ENCODE measurements at regions not wholly inside any gene's neighbourhood (a gene's known extent, or its start where the extent isn't known, plus 50 kb on each side); places are given as distances from the start of the nearest gene placed in this dataset.
A peak's percentile ranks its signal among the peaks of the same experiment; 100 is the strongest.

DNA sequence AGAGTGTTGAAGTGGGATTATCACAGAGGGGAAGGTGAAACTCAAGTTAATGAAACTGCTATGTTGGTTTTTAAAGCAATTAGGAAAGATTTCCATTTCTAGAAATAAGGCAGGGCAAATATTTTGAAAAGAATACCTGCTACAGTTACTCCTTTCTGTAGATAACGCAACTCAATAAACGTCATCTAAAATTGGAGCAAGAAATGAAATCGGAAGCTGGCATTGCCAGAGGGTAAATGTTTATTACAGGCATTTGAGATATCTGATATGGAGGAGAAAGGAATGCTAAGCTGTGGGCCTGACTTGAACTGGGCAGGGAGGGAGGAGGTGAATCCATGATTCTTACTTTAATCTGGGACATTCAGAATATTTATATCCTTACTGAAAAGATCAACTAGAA, 217.0 kb upstream of the ADARB2 start:
- no peaks in the 10 kb centered on the region for H3K79me1 ChIP-seq (ENCODE audit: low read depth, low read length)
- H3K18ac ChIP-seq (ENCODE audit: low read length), result no peak overlapping the region
- H2BK5ac ChIP-seq (ENCODE audit: low read length), result no peak overlapping the region
- no peak overlapping the region for H2BK15ac ChIP-seq (ENCODE audit: low read length)
- H2BK120ac ChIP-seq (ENCODE audit: low read depth, low read length), result no peak overlapping the region
- no peak overlapping the region for H3K9ac ChIP-seq (ENCODE audit: low read depth, low read length, poor library complexity)
- H3K14ac ChIP-seq (ENCODE audit: low read length), result no peak overlapping the region
- no peak for DNase-seq (ENCODE audit: low spot score)
- H3K9me3 ChIP-seq (replicated peaks in 1 of 2; ENCODE audit: control insufficient read depth in 2 of 2, insufficient read depth in 1 of 2, low read depth in 1 of 2, low read length in 2 of 2), result no peaks in the 10 kb centered on the region
- no peaks in the 10 kb centered on the region for H3K27me3 ChIP-seq (ENCODE audit: control insufficient read depth in 3 of 3, insufficient read depth in 3 of 3, low read depth in 1 of 3, low read length in 3 of 3)
- H2AFZ ChIP-seq (ENCODE audit: low read length), result no peak overlapping the region
- H3K4ac ChIP-seq (ENCODE audit: low read length), result no peak overlapping the region
- H3K23ac ChIP-seq (ENCODE audit: low read depth, low read length, poor library complexity), result no peak overlapping the region
- no peak overlapping the region for H2AK5ac ChIP-seq (ENCODE audit: low read depth, low read length)
- no peaks in the 10 kb centered on the region for H3K36me3 ChIP-seq (replicated peaks in 1 of 2; ENCODE audit: control insufficient read depth in 2 of 2, insufficient read depth in 2 of 2, low read length in 2 of 2)
- no peak overlapping the region for H3K4me3 ChIP-seq (ENCODE audit: low read length in 2 of 2)
- H3K27ac ChIP-seq (replicated peaks; ENCODE audit: low read length), result no peak overlapping the region
- no CpG with 5 or more reads among the region's 3 CpGs for WGBS, 2 donors (ENCODE audit: extremely low coverage in 2 of 2, insufficient read length in 2 of 2, insufficient replicate concordance in 1 of 2)
- no peaks in the 10 kb centered on the region for H3K4me1 ChIP-seq (ENCODE audit: control insufficient read depth in 2 of 2, insufficient read depth in 1 of 2, low read depth in 1 of 2, low read length in 2 of 2)
- no peak overlapping the region for H2BK12ac ChIP-seq (ENCODE audit: low read length)
- H3K4me2 ChIP-seq (ENCODE audit: insufficient read depth, low read length, poor library complexity, severe bottlenecking), result no peak overlapping the region
- no peak overlapping the region for H4K91ac ChIP-seq (ENCODE audit: low read depth, low read length, poor library complexity)
- H4K8ac ChIP-seq (ENCODE audit: low read depth, low read length), result no peak overlapping the region

DNA sequence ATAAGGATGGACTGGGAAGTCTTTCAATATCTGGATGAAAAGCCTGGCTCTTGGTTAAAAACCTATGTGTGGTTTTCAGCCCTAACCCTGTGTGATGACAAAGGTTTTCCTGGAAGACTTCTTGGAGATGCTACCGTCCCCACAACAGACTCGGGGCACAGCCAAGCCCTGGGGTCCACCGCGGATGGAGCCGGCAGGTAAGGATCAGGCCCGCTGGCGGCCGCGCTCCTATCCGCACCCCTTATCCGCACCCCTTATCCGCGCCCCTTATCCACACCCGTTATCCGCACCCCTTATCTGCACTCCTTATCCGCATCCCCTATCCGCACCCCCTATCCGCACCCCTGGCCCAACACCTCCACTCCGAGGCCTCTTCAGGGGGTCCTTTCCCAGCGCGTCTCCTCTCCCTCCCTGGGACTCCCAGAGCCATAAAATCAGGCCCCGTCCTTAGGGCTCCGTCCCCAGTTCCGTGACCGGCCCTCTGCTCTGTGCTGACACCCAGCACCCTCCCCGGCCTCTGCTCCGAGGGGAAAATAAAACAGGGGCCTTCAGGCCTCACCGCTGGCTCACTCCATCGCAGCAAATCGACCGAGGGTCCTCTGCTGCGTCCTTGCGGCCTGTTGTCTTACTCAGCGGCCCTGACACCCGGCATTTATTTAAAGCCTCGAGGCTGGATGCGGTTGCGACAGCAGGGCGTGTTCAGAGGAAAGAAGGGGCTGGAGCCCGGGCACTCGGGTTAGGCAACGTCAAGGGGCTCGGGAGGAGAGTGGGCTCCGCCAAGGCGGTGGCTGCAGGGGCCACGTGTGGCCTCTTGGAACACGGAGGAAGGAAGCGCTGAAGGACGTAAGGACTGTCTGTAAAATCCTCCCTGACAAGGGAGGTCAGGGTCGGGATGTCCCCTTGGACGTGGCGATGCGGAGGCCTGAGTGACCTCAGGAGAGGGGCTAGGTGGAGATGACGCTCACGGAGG, 215.1 kb upstream of the ADARB2 start:
- Histone ChIP-seq H2AK5ac (ENCODE audit: low read depth, low read length) (peak overlapping the region; percentile 93), H3K9ac (ENCODE audit: low read depth, low read length, poor library complexity) (no peak overlapping the region), H3K14ac (ENCODE audit: low read length) (no peak overlapping the region), H3K79me1 (ENCODE audit: low read depth, low read length) (no peaks in the 10 kb centered on the region), H2BK12ac (ENCODE audit: low read length) (no peak overlapping the region), H3K4me3 (ENCODE audit: low read length in 2 of 2) (no peak overlapping the region), H2BK120ac (ENCODE audit: low read depth, low read length) (no peak overlapping the region), H4K8ac (ENCODE audit: low read depth, low read length) (no peak overlapping the region), H3K4ac (ENCODE audit: low read length) (no peak overlapping the region), H3K4me2 (ENCODE audit: insufficient read depth, low read length, poor library complexity, severe bottlenecking) (no peak overlapping the region), H2AFZ (ENCODE audit: low read length) (no peak overlapping the region), H3K27ac (replicated peaks; ENCODE audit: low read length) (no peak overlapping the region), H4K91ac (ENCODE audit: low read depth, low read length, poor library complexity) (no peak overlapping the region), H3K9me3 (replicated peaks in 1 of 2; ENCODE audit: control insufficient read depth in 2 of 2, insufficient read depth in 1 of 2, low read depth in 1 of 2, low read length in 2 of 2) (no peaks in the 10 kb centered on the region), H2BK5ac (ENCODE audit: low read length) (no peak overlapping the region), H2BK15ac (ENCODE audit: low read length) (no peak overlapping the region), H3K27me3 (ENCODE audit: control insufficient read depth in 3 of 3, insufficient read depth in 3 of 3, low read depth in 1 of 3, low read length in 3 of 3) (no peaks in the 10 kb centered on the region), H3K23ac (ENCODE audit: low read depth, low read length, poor library complexity) (no peak overlapping the region), H3K36me3 (replicated peaks in 1 of 2; ENCODE audit: control insufficient read depth in 2 of 2, insufficient read depth in 2 of 2, low read length in 2 of 2) (no peaks in the 10 kb centered on the region), H3K4me1 (ENCODE audit: control insufficient read depth in 2 of 2, insufficient read depth in 1 of 2, low read depth in 1 of 2, low read length in 2 of 2) (no peaks in the 10 kb centered on the region), H3K18ac (ENCODE audit: low read length) (peak overlapping the region; percentile 38)
- DNase-seq (ENCODE audit: low spot score), result no peak
- 100% methylated on average over 5 of the region's 55 CpGs; no CpG with 5 or more reads in 1 of the 2 donors for WGBS, 2 donors (ENCODE audit: extremely low coverage in 2 of 2, insufficient read length in 2 of 2, insufficient replicate concordance in 1 of 2)

DNA sequence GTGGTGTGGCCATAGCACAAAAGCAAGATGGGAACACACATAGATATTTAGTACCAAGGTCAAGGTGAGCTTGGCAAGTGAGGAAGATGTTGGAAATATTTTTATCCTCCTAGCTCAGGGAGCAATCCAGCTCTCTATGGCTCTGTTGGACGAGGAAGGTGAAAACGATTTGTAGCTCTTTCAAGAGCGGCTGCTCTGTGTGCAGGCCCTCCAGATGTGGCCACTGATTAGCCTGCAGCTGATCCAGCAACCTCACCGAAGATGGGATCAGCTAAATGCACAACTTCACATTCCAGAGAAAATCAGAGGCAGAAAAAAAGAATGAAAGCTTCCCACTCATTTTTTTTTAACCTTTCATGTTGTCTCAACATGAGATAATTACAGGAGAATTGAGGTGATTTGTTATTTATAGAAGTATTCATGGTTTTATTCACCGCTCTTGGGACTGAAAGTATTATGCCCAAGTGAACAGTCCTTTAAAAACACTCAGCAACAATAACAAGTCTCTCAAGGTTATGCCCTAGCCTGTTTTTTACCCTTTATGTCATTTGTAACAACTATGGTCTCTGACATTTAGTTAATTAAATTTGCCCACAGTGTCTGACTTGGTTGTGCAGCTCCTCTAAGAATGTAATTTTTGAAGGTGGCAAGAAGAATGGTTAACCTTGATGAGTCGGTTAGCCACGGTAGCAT, 213.6 kb upstream of the ADARB2 start:
- no peak overlapping the region for H3K4ac ChIP-seq (ENCODE audit: low read length)
- no peak overlapping the region for H2BK15ac ChIP-seq (ENCODE audit: low read length)
- H3K18ac ChIP-seq (ENCODE audit: low read length), result no peak overlapping the region
- H3K36me3 ChIP-seq (replicated peaks in 1 of 2; ENCODE audit: control insufficient read depth in 2 of 2, insufficient read depth in 2 of 2, low read length in 2 of 2), result no peaks in the 10 kb centered on the region
- H3K79me1 ChIP-seq (ENCODE audit: low read depth, low read length), result no peaks in the 10 kb centered on the region
- no peak overlapping the region for H3K4me2 ChIP-seq (ENCODE audit: insufficient read depth, low read length, poor library complexity, severe bottlenecking)
- WGBS, 2 donors (ENCODE audit: extremely low coverage in 2 of 2, insufficient read length in 2 of 2, insufficient replicate concordance in 1 of 2), result no CpG with 5 or more reads among the region's 7 CpGs
- no peak overlapping the region for H2AFZ ChIP-seq (ENCODE audit: low read length)
- H3K4me3 ChIP-seq (ENCODE audit: low read length in 2 of 2), result no peak overlapping the region
- no peaks in the 10 kb centered on the region for H3K27me3 ChIP-seq (ENCODE audit: control insufficient read depth in 3 of 3, insufficient read depth in 3 of 3, low read depth in 1 of 3, low read length in 3 of 3)
- no peaks in the 10 kb centered on the region for H3K9me3 ChIP-seq (replicated peaks in 1 of 2; ENCODE audit: control insufficient read depth in 2 of 2, insufficient read depth in 1 of 2, low read depth in 1 of 2, low read length in 2 of 2)
- H4K8ac ChIP-seq (ENCODE audit: low read depth, low read length), result no peak overlapping the region
- no peak overlapping the region for H3K14ac ChIP-seq (ENCODE audit: low read length)
- H2BK120ac ChIP-seq (ENCODE audit: low read depth, low read length), result no peak overlapping the region
- H2BK12ac ChIP-seq (ENCODE audit: low read length), result no peak overlapping the region
- H3K4me1 ChIP-seq (ENCODE audit: control insufficient read depth in 2 of 2, insufficient read depth in 1 of 2, low read depth in 1 of 2, low read length in 2 of 2), result no peaks in the 10 kb centered on the region
- H3K23ac ChIP-seq (ENCODE audit: low read depth, low read length, poor library complexity), result no peak overlapping the region
- H4K91ac ChIP-seq (ENCODE audit: low read depth, low read length, poor library complexity), result peak overlapping the region; percentile 0
- H3K27ac ChIP-seq (replicated peaks; ENCODE audit: low read length), result no peak overlapping the region
- H3K9ac ChIP-seq (ENCODE audit: low read depth, low read length, poor library complexity), result no peak overlapping the region
- no peak for DNase-seq (ENCODE audit: low spot score)
- H2BK5ac ChIP-seq (ENCODE audit: low read length), result no peak overlapping the region
- H2AK5ac ChIP-seq (ENCODE audit: low read depth, low read length), result no peak overlapping the region

DNA sequence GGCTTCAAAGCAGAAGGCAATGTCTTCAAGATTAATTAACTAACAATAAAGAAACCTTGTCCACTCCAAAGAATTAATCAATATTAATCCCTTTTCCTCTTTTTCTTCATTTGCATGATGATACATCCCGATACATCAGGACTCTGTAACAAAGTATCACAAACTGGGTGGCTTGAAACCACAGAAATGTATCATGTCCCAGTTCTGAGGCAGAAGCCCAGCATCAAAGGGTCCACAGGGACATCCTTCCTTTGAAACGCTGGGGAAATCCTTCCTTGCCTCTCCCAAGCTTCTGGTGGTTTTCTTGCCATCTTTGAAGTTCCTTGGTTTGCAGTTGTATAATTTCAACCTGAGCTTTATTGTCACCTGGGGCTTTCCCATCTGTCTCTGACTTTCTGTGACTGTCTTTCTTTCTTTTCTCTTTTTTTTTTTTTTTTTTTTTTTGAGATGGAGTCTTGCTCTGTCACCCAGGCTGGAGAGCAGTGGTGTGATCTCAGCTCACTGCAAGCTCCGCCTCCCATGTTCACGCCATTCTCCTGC, 210.2 kb upstream of the ADARB2 start:
- Histone ChIP-seq H3K36me3 (replicated peaks in 1 of 2; ENCODE audit: control insufficient read depth in 2 of 2, insufficient read depth in 2 of 2, low read length in 2 of 2) (no peaks in the 10 kb centered on the region), H3K27me3 (ENCODE audit: control insufficient read depth in 3 of 3, insufficient read depth in 3 of 3, low read depth in 1 of 3, low read length in 3 of 3) (no peaks in the 10 kb centered on the region), H2BK5ac (ENCODE audit: low read length) (no peak overlapping the region), H3K4me3 (ENCODE audit: low read length in 2 of 2) (no peak overlapping the region), H3K23ac (ENCODE audit: low read depth, low read length, poor library complexity) (no peak overlapping the region), H3K14ac (ENCODE audit: low read length) (no peak overlapping the region), H4K91ac (ENCODE audit: low read depth, low read length, poor library complexity) (no peak overlapping the region), H3K79me1 (ENCODE audit: low read depth, low read length) (no peaks in the 10 kb centered on the region), H3K4me2 (ENCODE audit: insufficient read depth, low read length, poor library complexity, severe bottlenecking) (no peak overlapping the region), H2AK5ac (ENCODE audit: low read depth, low read length) (no peak overlapping the region), H3K9ac (ENCODE audit: low read depth, low read length, poor library complexity) (no peak overlapping the region), H4K8ac (ENCODE audit: low read depth, low read length) (no peak overlapping the region), H3K18ac (ENCODE audit: low read length) (no peak overlapping the region), H3K27ac (replicated peaks; ENCODE audit: low read length) (no peak overlapping the region), H2BK12ac (ENCODE audit: low read length) (no peak overlapping the region), H3K9me3 (replicated peaks in 1 of 2; ENCODE audit: control insufficient read depth in 2 of 2, insufficient read depth in 1 of 2, low read depth in 1 of 2, low read length in 2 of 2) (no peaks in the 10 kb centered on the region), H2AFZ (ENCODE audit: low read length) (no peak overlapping the region), H3K4me1 (ENCODE audit: control insufficient read depth in 2 of 2, insufficient read depth in 1 of 2, low read depth in 1 of 2, low read length in 2 of 2) (no peaks in the 10 kb centered on the region), H2BK15ac (ENCODE audit: low read length) (no peak overlapping the region), H2BK120ac (ENCODE audit: low read depth, low read length) (no peak overlapping the region), H3K4ac (ENCODE audit: low read length) (no peak overlapping the region)
- no peak for DNase-seq (ENCODE audit: low spot score)
- no CpG with 5 or more reads among the region's 4 CpGs for WGBS, 2 donors (ENCODE audit: extremely low coverage in 2 of 2, insufficient read length in 2 of 2, insufficient replicate concordance in 1 of 2)
